CD4-positive, alpha-beta memory T cell (primary cell): ENCODE measurements at regions not wholly inside any gene's neighbourhood (a gene's known extent, or its start where the extent isn't known, plus 50 kb on each side); places are given as distances from the start of the nearest gene placed in this dataset.
"Not testable (repeated sequence)": the region's sequence is repeated elsewhere in the genome, so short reads cannot be mapped to it uniquely, and the experiment has no call there.

Experiments
- CTCF ChIA-PET: fragments of 350-600 bp; sonication (Branson Sonifier 250); formaldehyde crosslinking; loops from one replicate; lab custom pipeline; 2021; ENCODE audit warnings: inconsistent platforms; ENCODE audit not compliant: partially characterized antibody; lab: Charles Lee
- POLR2A ChIA-PET: fragments of 350-600 bp; sonication (Branson Sonifier 250); formaldehyde crosslinking; loops from one replicate; lab custom pipeline; 2021; ENCODE audit not compliant: partially characterized antibody; lab: Charles Lee
- DNase-seq, 5 donors: peaks; one replicate each; pipeline versions ENCODE4 v3.0.0 to v3.0.0-alpha.2; 2020 to 2022; ENCODE audit warnings: mixed read lengths in 1 of 5
- H3K27ac ChIP-seq: one replicate; pipeline ENCODE4 v1.7.0; 2013; ENCODE audit warnings: low read depth, low read length
- H3K27me3 ChIP-seq: 2 replicates; pipeline ENCODE4 v1.7.0; 2013; ENCODE audit warnings: mild to moderate bottlenecking, low read length, moderate library complexity; ENCODE audit not compliant: insufficient read depth
- H3K36me3 ChIP-seq: 2 replicates; pipeline ENCODE4 v1.7.0; 2013; ENCODE audit warnings: mild to moderate bottlenecking, low read length, moderate library complexity; ENCODE audit not compliant: insufficient read depth
- H3K4me1 ChIP-seq: 2 replicates; pipeline ENCODE4 v1.7.0; 2013; ENCODE audit warnings: mild to moderate bottlenecking, low read length, moderate library complexity; ENCODE audit not compliant: insufficient read depth
- H3K4me3 ChIP-seq, 2 donors: one replicate each; pipeline ENCODE4 v1.7.0; 2013; ENCODE audit warnings: low read length in 2 of 2, mild to moderate bottlenecking in 1 of 2
- H3K9me3 ChIP-seq, 2 donors: one replicate each; pipeline ENCODE4 v1.7.0; 2013; ENCODE audit warnings: low read length in 2 of 2, control low read depth in 1 of 2; ENCODE audit not compliant: control insufficient read depth in 1 of 2
- H3K27ac Mint-ChIP-seq, 7 donors: one replicate each; pipeline ENCODE4 v1.8.0; 2020 to 2021; ENCODE audit warnings: mixed read lengths in 7 of 7, mild to moderate bottlenecking in 6 of 7, inconsistent platforms in 3 of 7, moderate library complexity in 3 of 7
- H3K27me3 Mint-ChIP-seq, 2 donors: one replicate each; pipeline ENCODE4 v1.8.0; 2020 to 2021; ENCODE audit warnings: mixed read lengths in 2 of 2
- H3K36me3 Mint-ChIP-seq, 2 donors: one replicate each; pipeline ENCODE4 v1.8.0; 2020 to 2021; ENCODE audit warnings: mixed read lengths in 2 of 2, inconsistent platforms in 1 of 2, mild to moderate bottlenecking in 1 of 2
- H3K4me1 Mint-ChIP-seq, 4 donors: one replicate each; pipeline ENCODE4 v1.8.0; 2020 to 2021; ENCODE audit warnings: mixed read lengths in 4 of 4, mild to moderate bottlenecking in 1 of 4
- H3K4me3 Mint-ChIP-seq, 8 donors: one replicate each; pipeline ENCODE4 v1.8.0; 2020 to 2021; ENCODE audit warnings: mixed read lengths in 8 of 8, mild to moderate bottlenecking in 7 of 8, moderate library complexity in 6 of 8, inconsistent platforms in 3 of 8
- H3K9me3 Mint-ChIP-seq, 8 donors: one replicate each; pipeline ENCODE4 v1.8.0; 2020 to 2021; ENCODE audit warnings: mixed read lengths in 8 of 8, mild to moderate bottlenecking in 5 of 8, inconsistent platforms in 3 of 8, moderate library complexity in 1 of 8
- intact Hi-C: fragments of 100-400 bp; cut with micrococcal nuclease; formaldehyde crosslinking; loops from one replicate; pipeline ENCODE4 v1.15.1; 2023

- no peak for DNase-seq
- H3K27me3 ChIP-seq = no peaks in the 10 kb centered on the region
- no peak overlapping the region for H3K4me3 ChIP-seq
- H3K27me3 Mint-ChIP-seq = no peaks in the 10 kb centered on the region
- intact Hi-C loops = no loop called here
- no peaks in the 10 kb centered on the region for H3K36me3 ChIP-seq
- no peaks in the 10 kb centered on the region for H3K4me1 Mint-ChIP-seq
- no peak overlapping the region for H3K27ac ChIP-seq
- no peak overlapping the region for H3K4me3 Mint-ChIP-seq
- H3K4me1 ChIP-seq = no peaks in the 10 kb centered on the region
- peaks cover 0 to 3% of the 10 kb centered on the region in 2 donors for H3K9me3 ChIP-seq
- H3K9me3 Mint-ChIP-seq = peaks cover 0 to 32% (median 25%) of the 10 kb centered on the region in 8 donors
- H3K36me3 Mint-ChIP-seq = peaks cover 10 to 12% of the 10 kb centered on the region in 2 donors
- no peak overlapping the region for H3K27ac Mint-ChIP-seq
- POLR2A ChIA-PET = no interaction called here
- CTCF ChIA-PET = no interaction called here
Observed at GRCh38 chr3:177899275-177900067, 636.8 kb upstream of the KCNMB2 start.

GRCh38 chr3:177902876-177903275 lies 633.4 kb upstream of the KCNMB2 start:
- peaks cover under 1 to 8% of the 10 kb centered on the region in 2 donors for H3K36me3 Mint-ChIP-seq
- Histone ChIP-seq H3K4me1 (no peaks in the 10 kb centered on the region), H3K27ac (no peak overlapping the region), H3K27me3 (no peaks in the 10 kb centered on the region), H3K9me3 (peaks cover 0 to 3% of the 10 kb centered on the region in 2 donors), H3K36me3 (no peaks in the 10 kb centered on the region), H3K4me3 (no peak overlapping the region)
- intact Hi-C loops = no loop called here
- no peak overlapping the region for H3K4me3 Mint-ChIP-seq
- no peak overlapping the region for H3K27ac Mint-ChIP-seq
- DNase-seq = no peak
- ChIA-PET CTCF (no interaction called here), POLR2A (no interaction called here)
- peaks cover 0 to 21% (median 18%) of the 10 kb centered on the region in 8 donors for H3K9me3 Mint-ChIP-seq
- H3K4me1 Mint-ChIP-seq = no peaks in the 10 kb centered on the region
- no peaks in the 10 kb centered on the region for H3K27me3 Mint-ChIP-seq

GRCh38 chr3:177904621-177905020 lies 631.6 kb upstream of the KCNMB2 start:
- no peaks in the 10 kb centered on the region for H3K9me3 ChIP-seq
- intact Hi-C loops = no loop called here
- no peak overlapping the region for H3K27ac ChIP-seq
- no peak overlapping the region for H3K4me3 Mint-ChIP-seq
- no peaks in the 10 kb centered on the region for H3K36me3 ChIP-seq
- no peak for DNase-seq
- POLR2A ChIA-PET = no interaction called here
- no peak overlapping the region for H3K4me3 ChIP-seq
- CTCF ChIA-PET = no interaction called here
- peaks cover 0 to 12% (median 11%) of the 10 kb centered on the region in 8 donors for H3K9me3 Mint-ChIP-seq
- H3K27me3 Mint-ChIP-seq = no peaks in the 10 kb centered on the region
- H3K4me1 ChIP-seq = no peaks in the 10 kb centered on the region
- H3K4me1 Mint-ChIP-seq = no peaks in the 10 kb centered on the region
- H3K27ac Mint-ChIP-seq = no peak overlapping the region
- H3K27me3 ChIP-seq = no peaks in the 10 kb centered on the region
- H3K36me3 Mint-ChIP-seq = peaks cover 0 to 4% of the 10 kb centered on the region in 2 donors

GRCh38 chr3:177905173-177906125 lies 630.8 kb upstream of the KCNMB2 start:
- Mint-ChIP-seq H3K36me3 (no peaks in the 10 kb centered on the region), H3K9me3 (peaks cover 0 to 4% (median 2%) of the 10 kb centered on the region in 8 donors), H3K27me3 (no peaks in the 10 kb centered on the region), H3K4me1 (no peaks in the 10 kb centered on the region), H3K27ac (no peak overlapping the region), H3K4me3 (no peak overlapping the region)
- H3K36me3 ChIP-seq = no peaks in the 10 kb centered on the region
- H3K27ac ChIP-seq = no peak overlapping the region
- POLR2A ChIA-PET = no interaction called here
- no peak overlapping the region for H3K4me3 ChIP-seq
- no peaks in the 10 kb centered on the region for H3K9me3 ChIP-seq
- no peaks in the 10 kb centered on the region for H3K27me3 ChIP-seq
- CTCF ChIA-PET = no interaction called here
- H3K4me1 ChIP-seq = no peaks in the 10 kb centered on the region
- intact Hi-C loops = no loop called here
- DNase-seq = no peak

- Histone ChIP-seq H3K4me1 (no peaks in the 10 kb centered on the region), H3K27ac (no peak overlapping the region), H3K36me3 (no peaks in the 10 kb centered on the region), H3K27me3 (no peaks in the 10 kb centered on the region), H3K9me3 (no peaks in the 10 kb centered on the region), H3K4me3 (no peak overlapping the region)
- ChIA-PET POLR2A (no interaction called here), CTCF (no interaction called here)
- Mint-ChIP-seq H3K4me3 (no peak overlapping the region), H3K4me1 (no peaks in the 10 kb centered on the region), H3K27me3 (no peaks in the 10 kb centered on the region), H3K9me3 (no peaks in the 10 kb centered on the region), H3K27ac (no peak overlapping the region), H3K36me3 (no peaks in the 10 kb centered on the region)
- intact Hi-C loops = no loop called here
- DNase-seq = no peak
Observed at GRCh38 chr3:177906126-177906511, 630.1 kb upstream of the KCNMB2 start.

- H3K27ac Mint-ChIP-seq = no peak overlapping the region
- H3K36me3 ChIP-seq = no peaks in the 10 kb centered on the region
- no peaks in the 10 kb centered on the region for H3K4me1 Mint-ChIP-seq
- H3K9me3 ChIP-seq = no peaks in the 10 kb centered on the region
- H3K4me1 ChIP-seq = no peaks in the 10 kb centered on the region
- no peak overlapping the region for H3K4me3 Mint-ChIP-seq
- no peak for DNase-seq
- no peak overlapping the region for H3K27ac ChIP-seq
- no peaks in the 10 kb centered on the region for H3K27me3 Mint-ChIP-seq
- ChIA-PET CTCF (no interaction called here), POLR2A (no interaction called here)
- intact Hi-C loops = no loop called here
- no peak overlapping the region for H3K4me3 ChIP-seq
- H3K9me3 Mint-ChIP-seq = no peaks in the 10 kb centered on the region
- no peaks in the 10 kb centered on the region for H3K36me3 Mint-ChIP-seq
- no peaks in the 10 kb centered on the region for H3K27me3 ChIP-seq
Observed at GRCh38 chr3:177906578-177907229, 629.5 kb upstream of the KCNMB2 start.

GRCh38 chr3:177909530-177909929 lies 626.7 kb upstream of the KCNMB2 start:
- H3K4me1 ChIP-seq, H3K27me3 Mint-ChIP-seq, CTCF ChIA-PET, H3K4me3 ChIP-seq, H3K36me3 ChIP-seq, H3K27ac ChIP-seq, H3K27ac Mint-ChIP-seq, DNase-seq, H3K9me3 Mint-ChIP-seq, H3K9me3 ChIP-seq, H3K36me3 Mint-ChIP-seq, H3K4me3 Mint-ChIP-seq, H3K27me3 ChIP-seq, intact Hi-C loops, POLR2A ChIA-PET, H3K4me1 Mint-ChIP-seq: not testable (repeated sequence)
